GM21390 (cell line): ENCODE measurements at regions not wholly inside any gene's neighbourhood (a gene's known extent, or its start where the extent isn't known, plus 50 kb on each side); places are given as distances from the start of the nearest gene placed in this dataset.

Experiments used
- ATAC-seq: cut with Tn5 transposase; IDR thresholded peaks from one replicate; pipeline ENCODE4 v1.9.1; 2021; ENCODE audit not compliant: unreplicated experiment

GRCh38 chr17:72402727-72403210 is 281.9 kb downstream of the SOX9 start:
- ATAC-seq: no peak

- ATAC-seq: no peak
Measured at GRCh38 chr17:72403713-72404209, 282.9 kb downstream of the SOX9 start.

GRCh38 chr17:72404872-72405271 is 284.1 kb downstream of the SOX9 start:
- ATAC-seq: no peak

GRCh38 chr17:72405662-72406230 is 284.9 kb downstream of the SOX9 start:
- ATAC-seq: no peak

GRCh38 chr17:72406498-72406897 is 285.7 kb downstream of the SOX9 start:
- no peak for ATAC-seq

- peak; percentile 81 for ATAC-seq
Measured at GRCh38 chr17:72407336-72407909, 286.6 kb downstream of the SOX9 start.

- ATAC-seq: no peak
Measured at GRCh38 chr17:72407931-72408330, 287.1 kb downstream of the SOX9 start.

- no peak for ATAC-seq
Measured at GRCh38 chr17:72408641-72409040, 287.8 kb downstream of the SOX9 start.

GRCh38 chr17:72409405-72410002 is 288.7 kb downstream of the SOX9 start:
- ATAC-seq: no peak

GRCh38 chr17:72411124-72411563 is 290.3 kb downstream of the SOX9 start:
- ATAC-seq: no peak

GRCh38 chr17:72412650-72413076 is 291.8 kb downstream of the SOX9 start:
- no peak for ATAC-seq

- no peak for ATAC-seq
Measured at GRCh38 chr17:72413077-72414031, 292.5 kb downstream of the SOX9 start.

GRCh38 chr17:72414032-72414396 is 293.2 kb downstream of the SOX9 start:
- ATAC-seq: no peak

GRCh38 chr17:72414967-72415853 is 294.4 kb downstream of the SOX9 start:
- no peak for ATAC-seq

GRCh38 chr17:72416054-72416675 is 295.3 kb downstream of the SOX9 start:
- ATAC-seq: no peak

- ATAC-seq: no peak
Measured at GRCh38 chr17:72416905-72417304, 296.1 kb downstream of the SOX9 start.

- ATAC-seq: no peak
Measured at GRCh38 chr17:72417627-72418026, 296.8 kb downstream of the SOX9 start.

GRCh38 chr17:72419866-72420774 is 299.3 kb downstream of the SOX9 start:
- peak; percentile 42 for ATAC-seq

- ATAC-seq: no peak
Measured at GRCh38 chr17:72420775-72421127, 299.9 kb downstream of the SOX9 start.
